ENCODE measurements at regions not wholly inside any gene's neighbourhood (a gene's known extent, or its start where the extent isn't known, plus 50 kb on each side); places are given as distances from the start of the nearest gene placed in this dataset.

DNA sequence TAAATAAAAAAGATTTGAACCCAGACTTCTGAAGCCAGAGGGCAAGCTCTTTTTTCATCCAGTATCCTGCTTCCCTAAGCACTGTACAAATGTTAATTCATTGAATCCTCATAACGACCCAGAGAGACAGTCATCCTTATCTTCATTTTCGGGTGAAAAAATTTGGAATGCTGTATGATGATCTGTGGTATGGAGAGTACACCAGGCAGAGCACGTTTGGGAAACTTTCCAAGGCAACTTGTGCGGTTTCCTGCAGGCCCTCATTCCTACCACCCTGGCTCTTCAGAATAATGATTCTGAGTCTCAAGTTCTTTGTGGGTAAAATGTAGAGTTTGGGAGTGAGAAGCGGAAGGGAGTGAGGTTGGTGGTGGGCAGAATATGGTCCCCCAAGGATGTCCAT, 177.9 kb upstream of the CADM1 start:
- TF ChIP-seq, protein P1, sequence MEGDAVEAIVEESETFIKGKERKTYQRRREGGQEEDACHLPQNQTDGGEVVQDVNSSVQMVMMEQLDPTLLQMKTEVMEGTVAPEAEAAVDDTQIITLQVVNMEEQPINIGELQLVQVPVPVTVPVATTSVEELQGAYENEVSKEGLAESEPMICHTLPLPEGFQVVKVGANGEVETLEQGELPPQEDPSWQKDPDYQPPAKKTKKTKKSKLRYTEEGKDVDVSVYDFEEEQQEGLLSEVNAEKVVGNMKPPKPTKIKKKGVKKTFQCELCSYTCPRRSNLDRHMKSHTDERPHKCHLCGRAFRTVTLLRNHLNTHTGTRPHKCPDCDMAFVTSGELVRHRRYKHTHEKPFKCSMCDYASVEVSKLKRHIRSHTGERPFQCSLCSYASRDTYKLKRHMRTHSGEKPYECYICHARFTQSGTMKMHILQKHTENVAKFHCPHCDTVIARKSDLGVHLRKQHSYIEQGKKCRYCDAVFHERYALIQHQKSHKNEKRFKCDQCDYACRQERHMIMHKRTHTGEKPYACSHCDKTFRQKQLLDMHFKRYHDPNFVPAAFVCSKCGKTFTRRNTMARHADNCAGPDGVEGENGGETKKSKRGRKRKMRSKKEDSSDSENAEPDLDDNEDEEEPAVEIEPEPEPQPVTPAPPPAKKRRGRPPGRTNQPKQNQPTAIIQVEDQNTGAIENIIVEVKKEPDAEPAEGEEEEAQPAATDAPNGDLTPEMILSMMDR (IDR thresholded peaks at IDR 0.05) = no peak
- no peak for TF ChIP-seq ZFX (IDR thresholded peaks at IDR 0.05; ENCODE audit: borderline replicate concordance)

Data from 22Rv1 (cell line).